Neuronal stem cell (in vitro differentiated cells): ENCODE measurements at regions not wholly inside any gene's neighbourhood (a gene's known extent, or its start where the extent isn't known, plus 50 kb on each side); places are given as distances from the start of the nearest gene placed in this dataset.
"Not testable (repeated sequence)": the region's sequence is repeated elsewhere in the genome, so short reads cannot be mapped to it uniquely, and the experiment has no call there.

Experiments used
- DNase-seq: peaks from one replicate; pipeline ENCODE4 v3.0.0-alpha.2; 2013; ENCODE audit warnings: low spot score
- H2AFZ ChIP-seq: one replicate; pipeline ENCODE4 v1.6.1; 2013; ENCODE audit warnings: mild to moderate bottlenecking, low read length, inconsistent platforms
- H2AK5ac ChIP-seq: 2 replicates; pipeline ENCODE4 v1.6.1; 2013; ENCODE audit warnings: low read depth, mild to moderate bottlenecking, inconsistent platforms, low read length, moderate library complexity, mixed read lengths
- H2BK120ac ChIP-seq: 2 replicates; pipeline ENCODE4 v1.6.1; 2013; ENCODE audit warnings: low read depth, mild to moderate bottlenecking, inconsistent platforms, low read length, moderate library complexity, mixed read lengths
- H2BK12ac ChIP-seq: one replicate; pipeline ENCODE4 v1.6.1; 2013; ENCODE audit warnings: low read length, inconsistent platforms
- H2BK15ac ChIP-seq: 2 replicates; pipeline ENCODE4 v1.6.1; 2013; ENCODE audit warnings: mild to moderate bottlenecking, low read length, inconsistent platforms, mixed read lengths
- H2BK5ac ChIP-seq: one replicate; pipeline ENCODE4 v1.6.1; 2013; ENCODE audit warnings: inconsistent platforms, mild to moderate bottlenecking, low read length, moderate library complexity
- H3K14ac ChIP-seq: one replicate; pipeline ENCODE4 v1.6.1; 2013; ENCODE audit warnings: low read length, inconsistent platforms
- H3K18ac ChIP-seq: 2 replicates; pipeline ENCODE4 v1.6.1; 2013; ENCODE audit warnings: low read length, inconsistent platforms
- H3K23ac ChIP-seq: 2 replicates; pipeline ENCODE4 v1.6.1; 2013; ENCODE audit warnings: low read depth, mild to moderate bottlenecking, mixed read lengths, low read length, inconsistent platforms; ENCODE audit not compliant: poor library complexity
- H3K27ac ChIP-seq: replicated peaks from 3 replicates; pipeline ENCODE4 v1.5.1; 2013; ENCODE audit warnings: low read length, inconsistent platforms
- H3K27me3 ChIP-seq, 3 experiments: 2 replicates each; pipeline ENCODE4 v1.6.1; 2013; ENCODE audit warnings: low read length in 3 of 3, mild to moderate bottlenecking in 2 of 3, inconsistent platforms in 1 of 3, low read depth in 1 of 3, mixed read lengths in 1 of 3, moderate library complexity in 1 of 3; ENCODE audit not compliant: control insufficient read depth in 3 of 3, insufficient read depth in 3 of 3
- H3K36me3 ChIP-seq, 2 donors: replicated peaks in 1 of 2; 2 replicates each; pipeline ENCODE4 v1.6.1; 2013; ENCODE audit warnings: low read length in 2 of 2; ENCODE audit not compliant: control insufficient read depth in 2 of 2, insufficient read depth in 2 of 2
- H3K4ac ChIP-seq: 2 replicates; pipeline ENCODE4 v1.6.1; 2013; ENCODE audit warnings: inconsistent platforms, mild to moderate bottlenecking, low read length, moderate library complexity
- H3K4me1 ChIP-seq, 2 donors: 1 replicate in 1 of 2; 2 replicates in 1 of 2; pipeline ENCODE4 v1.6.1; 2013; ENCODE audit warnings: low read length in 2 of 2, low read depth in 1 of 2; ENCODE audit not compliant: control insufficient read depth in 2 of 2, insufficient read depth in 1 of 2
- H3K4me2 ChIP-seq: one replicate; pipeline ENCODE4 v1.6.1; 2013; ENCODE audit warnings: mild to moderate bottlenecking, low read length, inconsistent platforms; ENCODE audit not compliant: insufficient read depth, poor library complexity, severe bottlenecking
- H3K4me3 ChIP-seq, 2 donors: 2 replicates each; pipeline ENCODE4 v1.5.1; 2013; ENCODE audit warnings: low read length in 2 of 2, mild to moderate bottlenecking in 2 of 2, inconsistent platforms in 1 of 2, moderate library complexity in 1 of 2
- H3K79me1 ChIP-seq: one replicate; pipeline ENCODE4 v1.6.1; 2013; ENCODE audit warnings: low read depth, mild to moderate bottlenecking, inconsistent platforms, low read length, moderate library complexity
- H3K9ac ChIP-seq: one replicate; pipeline ENCODE4 v1.6.1; 2013; ENCODE audit warnings: mild to moderate bottlenecking, low read depth, low read length, inconsistent platforms; ENCODE audit not compliant: poor library complexity
- H3K9me3 ChIP-seq, 2 donors: replicated peaks in 1 of 2; 2 replicates each; pipeline versions ENCODE3 to v1.6.1; 2013; ENCODE audit warnings: low read length in 2 of 2, mild to moderate bottlenecking in 2 of 2, inconsistent platforms in 1 of 2, low read depth in 1 of 2, mixed read lengths in 1 of 2, moderate library complexity in 1 of 2; ENCODE audit not compliant: control insufficient read depth in 2 of 2, insufficient read depth in 1 of 2
- H4K8ac ChIP-seq: one replicate; pipeline ENCODE4 v1.6.1; 2013; ENCODE audit warnings: low read depth, mild to moderate bottlenecking, inconsistent platforms, low read length, moderate library complexity
- H4K91ac ChIP-seq: one replicate; pipeline ENCODE4 v1.6.1; 2013; ENCODE audit warnings: low read length, low read depth, mild to moderate bottlenecking, inconsistent platforms; ENCODE audit not compliant: poor library complexity
- whole genome bisulfite sequencing, 2 donors: extraction: QIAGEN DNeasy Blood & Tissue Kit; methylation state at CpG; one replicate each; pipeline ENCODE4 v1.1.7; 2013; ENCODE audit warnings: missing lambda C conversion rate in 2 of 2, mixed read lengths in 1 of 2; ENCODE audit not compliant: insufficient read length in 2 of 2, insufficient replicate concordance in 1 of 2; ENCODE audit errors: extremely low coverage in 2 of 2; 5-methylcytosine and 5-hydroxymethylcytosine counted together

DNA sequence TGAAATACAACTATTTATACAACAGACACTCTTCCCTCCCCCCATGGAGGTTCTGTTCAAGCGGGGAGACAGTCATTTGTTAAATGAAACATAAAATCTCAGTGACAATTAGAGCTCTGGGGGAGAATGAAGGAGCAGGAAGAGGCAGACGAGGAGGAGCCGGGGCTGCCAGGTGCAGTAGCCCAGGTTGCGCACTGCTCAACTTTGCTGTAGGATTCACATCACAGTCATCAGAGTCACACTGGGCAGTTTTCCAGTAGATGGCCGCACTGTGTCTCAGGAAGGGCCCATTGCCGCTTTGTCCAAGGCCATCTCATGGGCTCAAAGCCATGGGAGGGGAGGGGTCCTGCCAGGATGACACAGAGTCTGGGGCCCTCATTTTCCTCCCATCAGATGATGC is 342.4 kb downstream of the ADGRD1 start:
- H2BK120ac ChIP-seq, H3K27ac ChIP-seq, H3K4me2 ChIP-seq, H3K4me1 ChIP-seq, H3K4me3 ChIP-seq, H3K18ac ChIP-seq, H3K14ac ChIP-seq, H3K36me3 ChIP-seq, H2BK12ac ChIP-seq, H2BK5ac ChIP-seq, DNase-seq, H3K4ac ChIP-seq, H3K23ac ChIP-seq, H2AFZ ChIP-seq, H3K27me3 ChIP-seq, H2AK5ac ChIP-seq, H3K9ac ChIP-seq, H4K91ac ChIP-seq, H3K9me3 ChIP-seq, H3K79me1 ChIP-seq, H4K8ac ChIP-seq, H2BK15ac ChIP-seq: not testable (repeated sequence)
- no CpG with 5 or more reads among the region's 6 CpGs for WGBS, 2 donors

DNA sequence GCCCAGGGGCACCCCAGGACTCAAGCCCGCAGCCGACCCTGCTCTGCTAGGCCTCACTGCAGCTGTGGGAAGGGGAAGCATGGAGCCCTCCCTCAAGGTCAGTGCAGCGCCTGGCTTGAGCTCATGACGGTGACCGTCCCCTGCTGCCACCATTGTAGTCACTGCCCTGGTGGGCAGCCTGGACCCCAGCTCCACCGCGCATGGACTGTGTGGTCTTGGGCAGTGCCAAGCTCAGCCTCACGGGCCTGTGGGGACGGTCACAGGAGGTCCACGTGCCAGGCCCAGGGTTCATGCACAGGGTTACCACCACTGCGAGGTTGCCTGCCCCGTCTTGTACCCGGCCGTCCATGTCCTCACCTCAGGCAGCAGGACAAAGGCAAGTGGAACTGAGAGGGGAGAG is 342.9 kb downstream of the ADGRD1 start:
- H2BK12ac ChIP-seq, result peak overlapping the region; percentile 58
- H3K9me3 ChIP-seq, H2BK15ac ChIP-seq, H4K91ac ChIP-seq, H2BK5ac ChIP-seq, H2BK120ac ChIP-seq, H4K8ac ChIP-seq, H3K27ac ChIP-seq, H3K4me2 ChIP-seq, H2AFZ ChIP-seq, H3K27me3 ChIP-seq, H3K36me3 ChIP-seq, H3K79me1 ChIP-seq, H3K4me1 ChIP-seq, DNase-seq: not testable (repeated sequence)
- H3K23ac ChIP-seq, result peak overlapping the region; percentile 65
- H3K14ac ChIP-seq, result peak overlapping the region; percentile 17
- peak overlapping the region; percentile 21 for H3K9ac ChIP-seq
- peak overlapping the region in 1 of 2 donors; percentile 51 for H3K4me3 ChIP-seq
- peak overlapping the region; percentile 92 for H2AK5ac ChIP-seq
- H3K18ac ChIP-seq, result peak overlapping the region; percentile 64
- H3K4ac ChIP-seq, result peak overlapping the region; percentile 23
- WGBS, 2 donors, result no CpG with 5 or more reads among the region's 14 CpGs

DNA sequence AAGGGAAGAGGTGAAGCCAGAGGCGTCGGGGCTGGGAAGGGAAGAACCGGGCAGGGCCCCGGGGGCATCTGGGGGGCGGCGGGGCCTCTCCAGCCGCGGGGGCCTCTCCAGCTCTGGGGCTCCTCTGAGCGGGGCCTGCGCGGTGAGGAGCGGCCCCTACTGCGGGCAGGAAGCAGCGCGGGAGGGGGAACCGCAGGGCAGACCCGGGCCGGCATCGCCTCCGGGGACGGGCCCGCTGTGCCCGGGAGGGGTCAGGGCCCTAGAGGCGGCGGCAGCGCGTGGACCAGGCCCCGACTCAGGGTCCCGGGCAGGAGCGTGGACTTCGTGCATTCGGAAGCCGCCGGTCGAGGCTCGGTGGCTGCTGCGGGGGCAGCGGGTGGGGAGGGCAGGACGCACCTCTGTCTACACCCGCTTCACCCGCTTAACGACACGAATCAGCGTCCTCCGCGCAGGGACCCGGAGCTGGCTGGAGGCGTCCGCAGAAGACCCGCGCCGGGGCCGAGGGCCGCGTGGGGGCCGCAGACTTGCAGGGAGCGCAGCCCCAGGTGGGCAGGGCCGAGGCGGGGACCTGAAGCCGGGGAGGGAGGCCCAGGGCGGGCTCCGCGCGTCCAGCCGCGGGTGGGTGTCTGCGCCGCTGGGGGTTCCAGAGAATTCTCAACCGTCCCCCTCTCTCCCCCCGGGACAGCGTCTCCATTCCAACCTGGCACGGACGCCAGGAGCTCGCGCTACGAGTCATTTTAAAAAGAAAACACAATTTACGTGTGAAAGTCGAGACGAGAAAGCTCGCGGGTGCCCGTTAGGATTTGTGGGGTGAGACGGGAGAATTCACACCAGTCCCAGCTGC is 345.0 kb downstream of the ADGRD1 start:
- not testable (repeated sequence) for H3K79me1 ChIP-seq, H3K9me3 ChIP-seq, H3K27ac ChIP-seq, H3K4me3 ChIP-seq, H3K14ac ChIP-seq, H3K36me3 ChIP-seq, H3K4me1 ChIP-seq, H3K4me2 ChIP-seq, H2BK120ac ChIP-seq, H2AK5ac ChIP-seq, H2BK5ac ChIP-seq, H3K4ac ChIP-seq, H3K23ac ChIP-seq, H2BK12ac ChIP-seq, H2AFZ ChIP-seq, H3K9ac ChIP-seq, DNase-seq, H4K8ac ChIP-seq, H4K91ac ChIP-seq, H3K27me3 ChIP-seq, H2BK15ac ChIP-seq, H3K18ac ChIP-seq
- WGBS, 2 donors, result no CpG with 5 or more reads among the region's 83 CpGs

DNA sequence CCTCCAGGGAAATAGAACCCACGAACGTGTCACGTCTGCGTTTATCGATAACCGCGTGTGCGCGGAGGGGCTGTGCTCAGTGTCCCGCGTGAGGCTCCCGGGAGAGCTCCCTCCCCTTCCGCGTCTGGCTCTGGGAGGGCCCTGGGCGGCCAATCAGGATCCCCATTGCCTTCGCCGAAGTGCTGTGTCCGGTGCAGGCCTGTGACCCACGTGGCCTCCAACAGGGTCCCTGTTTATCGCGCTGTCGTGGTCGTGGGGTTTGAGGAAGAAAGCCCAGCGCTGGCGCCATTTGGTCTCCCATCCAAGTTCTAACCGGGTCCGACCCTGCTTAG is 345.6 kb downstream of the ADGRD1 start:
- H3K23ac ChIP-seq, H2AFZ ChIP-seq, H4K91ac ChIP-seq, H3K9ac ChIP-seq, DNase-seq, H2BK120ac ChIP-seq, H4K8ac ChIP-seq, H2BK12ac ChIP-seq, H3K9me3 ChIP-seq, H3K79me1 ChIP-seq, H3K4me3 ChIP-seq, H3K27ac ChIP-seq, H3K18ac ChIP-seq, H3K36me3 ChIP-seq, H3K4me1 ChIP-seq, H3K14ac ChIP-seq, H3K4ac ChIP-seq, H2BK15ac ChIP-seq, H2AK5ac ChIP-seq, H3K27me3 ChIP-seq, H2BK5ac ChIP-seq, H3K4me2 ChIP-seq: not testable (repeated sequence)
- no CpG with 5 or more reads among the region's 27 CpGs for WGBS, 2 donors
